ENCODE measurements at regions not wholly inside any gene's neighbourhood (a gene's known extent, or its start where the extent isn't known, plus 50 kb on each side); places are given as distances from the start of the nearest gene placed in this dataset.

DNA sequence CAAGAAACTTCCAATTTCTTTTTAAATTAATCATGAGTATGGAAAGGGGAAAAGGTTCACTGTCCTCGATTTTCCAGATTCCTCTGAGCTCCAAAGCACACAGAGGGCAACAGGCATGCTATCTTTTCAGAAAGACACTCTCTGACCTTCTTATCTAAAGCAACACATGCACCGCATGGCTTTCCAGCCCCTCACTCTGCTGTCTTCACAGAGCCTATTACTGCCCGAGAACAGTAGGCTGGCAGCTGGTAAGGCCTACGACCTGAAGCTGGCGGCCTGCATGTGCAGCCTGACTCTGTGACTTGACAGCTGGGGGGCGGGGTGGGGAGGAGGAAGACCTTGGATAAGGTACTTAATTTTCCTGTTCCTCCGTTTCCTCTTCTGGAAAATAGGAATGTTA, 86.3 kb downstream of the ELOVL4 start (continued):
- TF ChIP-seq, protein P1, sequence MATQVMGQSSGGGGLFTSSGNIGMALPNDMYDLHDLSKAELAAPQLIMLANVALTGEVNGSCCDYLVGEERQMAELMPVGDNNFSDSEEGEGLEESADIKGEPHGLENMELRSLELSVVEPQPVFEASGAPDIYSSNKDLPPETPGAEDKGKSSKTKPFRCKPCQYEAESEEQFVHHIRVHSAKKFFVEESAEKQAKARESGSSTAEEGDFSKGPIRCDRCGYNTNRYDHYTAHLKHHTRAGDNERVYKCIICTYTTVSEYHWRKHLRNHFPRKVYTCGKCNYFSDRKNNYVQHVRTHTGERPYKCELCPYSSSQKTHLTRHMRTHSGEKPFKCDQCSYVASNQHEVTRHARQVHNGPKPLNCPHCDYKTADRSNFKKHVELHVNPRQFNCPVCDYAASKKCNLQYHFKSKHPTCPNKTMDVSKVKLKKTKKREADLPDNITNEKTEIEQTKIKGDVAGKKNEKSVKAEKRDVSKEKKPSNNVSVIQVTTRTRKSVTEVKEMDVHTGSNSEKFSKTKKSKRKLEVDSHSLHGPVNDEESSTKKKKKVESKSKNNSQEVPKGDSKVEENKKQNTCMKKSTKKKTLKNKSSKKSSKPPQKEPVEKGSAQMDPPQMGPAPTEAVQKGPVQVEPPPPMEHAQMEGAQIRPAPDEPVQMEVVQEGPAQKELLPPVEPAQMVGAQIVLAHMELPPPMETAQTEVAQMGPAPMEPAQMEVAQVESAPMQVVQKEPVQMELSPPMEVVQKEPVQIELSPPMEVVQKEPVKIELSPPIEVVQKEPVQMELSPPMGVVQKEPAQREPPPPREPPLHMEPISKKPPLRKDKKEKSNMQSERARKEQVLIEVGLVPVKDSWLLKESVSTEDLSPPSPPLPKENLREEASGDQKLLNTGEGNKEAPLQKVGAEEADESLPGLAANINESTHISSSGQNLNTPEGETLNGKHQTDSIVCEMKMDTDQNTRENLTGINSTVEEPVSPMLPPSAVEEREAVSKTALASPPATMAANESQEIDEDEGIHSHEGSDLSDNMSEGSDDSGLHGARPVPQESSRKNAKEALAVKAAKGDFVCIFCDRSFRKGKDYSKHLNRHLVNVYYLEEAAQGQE (IDR thresholded peaks at IDR 0.05): no peak

DNA sequence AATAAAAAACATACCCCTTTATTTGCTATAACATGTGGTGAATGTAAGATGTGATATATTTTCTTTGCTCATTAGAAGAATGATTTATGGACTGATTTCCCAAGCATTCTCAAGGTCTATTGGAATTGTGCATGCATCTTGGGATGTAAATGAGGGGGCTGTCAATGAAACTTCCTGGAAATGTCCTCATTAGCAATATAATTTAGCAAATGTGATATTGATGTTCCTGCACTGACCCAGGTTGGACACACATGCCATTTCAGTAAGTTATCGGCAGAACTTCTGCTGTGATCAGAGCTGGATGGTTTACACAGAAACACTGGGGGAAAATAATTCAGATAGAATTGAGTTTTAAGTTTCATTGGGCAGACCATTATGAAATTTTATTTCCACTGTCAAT, 99.9 kb downstream of the ELOVL4 start:
- Histone ChIP-seq H3K4me1 (ENCODE audit: control insufficient read depth in 4 of 4, insufficient read depth in 4 of 4, low read length in 3 of 4) (no peaks in the 10 kb centered on the region), H3K9ac (ENCODE audit: low read depth in 1 of 2, low read length in 2 of 2) (no peak overlapping the region), H3K4me3 (ENCODE audit: low read depth in 1 of 3, low read length in 3 of 3) (no peak overlapping the region), H3K27ac (ENCODE audit: low read depth in 1 of 2, low read length in 2 of 2) (no peak overlapping the region), H3K27me3 (ENCODE audit: control insufficient read depth in 4 of 4, insufficient read depth in 4 of 4, low read length in 3 of 4) (no peaks in the 10 kb centered on the region), H3K9me3 (ENCODE audit: control insufficient read depth in 4 of 4, low read length in 3 of 4) (no peaks in the 10 kb centered on the region), H3K36me3 (ENCODE audit: control insufficient read depth in 4 of 4, insufficient read depth in 3 of 4, low read depth in 1 of 4, low read length in 3 of 4) (no peaks in the 10 kb centered on the region)
- WGBS: 100% methylated on average over 1 of the region's 1 CpG
- DNase-seq (ENCODE audit: low spot score): no peak
- TF ChIP-seq FOXA2 (IDR thresholded peaks at IDR 0.05): no peak
- TF ChIP-seq RAD21 (IDR thresholded peaks at IDR 0.05): no peak
- TF ChIP-seq NR2F2 (IDR thresholded peaks at IDR 0.05): no peak
- TF ChIP-seq, protein P2, sequence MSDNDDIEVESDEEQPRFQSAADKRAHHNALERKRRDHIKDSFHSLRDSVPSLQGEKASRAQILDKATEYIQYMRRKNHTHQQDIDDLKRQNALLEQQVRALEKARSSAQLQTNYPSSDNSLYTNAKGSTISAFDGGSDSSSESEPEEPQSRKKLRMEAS (IDR thresholded peaks at IDR 0.05): no peak
- no peak for TF ChIP-seq EGR1 (IDR thresholded peaks at IDR 0.05; ENCODE audit: low read depth in 2 of 2)
- TF ChIP-seq HNF4A (conservative IDR thresholded peaks at IDR 0.05): no peak
- TF ChIP-seq, protein P3, sequence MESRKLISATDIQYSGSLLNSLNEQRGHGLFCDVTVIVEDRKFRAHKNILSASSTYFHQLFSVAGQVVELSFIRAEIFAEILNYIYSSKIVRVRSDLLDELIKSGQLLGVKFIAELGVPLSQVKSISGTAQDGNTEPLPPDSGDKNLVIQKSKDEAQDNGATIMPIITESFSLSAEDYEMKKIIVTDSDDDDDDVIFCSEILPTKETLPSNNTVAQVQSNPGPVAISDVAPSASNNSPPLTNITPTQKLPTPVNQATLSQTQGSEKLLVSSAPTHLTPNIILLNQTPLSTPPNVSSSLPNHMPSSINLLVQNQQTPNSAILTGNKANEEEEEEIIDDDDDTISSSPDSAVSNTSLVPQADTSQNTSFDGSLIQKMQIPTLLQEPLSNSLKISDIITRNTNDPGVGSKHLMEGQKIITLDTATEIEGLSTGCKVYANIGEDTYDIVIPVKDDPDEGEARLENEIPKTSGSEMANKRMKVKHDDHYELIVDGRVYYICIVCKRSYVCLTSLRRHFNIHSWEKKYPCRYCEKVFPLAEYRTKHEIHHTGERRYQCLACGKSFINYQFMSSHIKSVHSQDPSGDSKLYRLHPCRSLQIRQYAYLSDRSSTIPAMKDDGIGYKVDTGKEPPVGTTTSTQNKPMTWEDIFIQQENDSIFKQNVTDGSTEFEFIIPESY (IDR thresholded peaks at IDR 0.05): no peak
- TF ChIP-seq, protein P4, sequence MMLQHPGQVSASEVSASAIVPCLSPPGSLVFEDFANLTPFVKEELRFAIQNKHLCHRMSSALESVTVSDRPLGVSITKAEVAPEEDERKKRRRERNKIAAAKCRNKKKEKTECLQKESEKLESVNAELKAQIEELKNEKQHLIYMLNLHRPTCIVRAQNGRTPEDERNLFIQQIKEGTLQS (IDR thresholded peaks at IDR 0.05): no peak
- no peak for TF ChIP-seq JUND (IDR thresholded peaks at IDR 0.05)
- TF ChIP-seq, protein P5, sequence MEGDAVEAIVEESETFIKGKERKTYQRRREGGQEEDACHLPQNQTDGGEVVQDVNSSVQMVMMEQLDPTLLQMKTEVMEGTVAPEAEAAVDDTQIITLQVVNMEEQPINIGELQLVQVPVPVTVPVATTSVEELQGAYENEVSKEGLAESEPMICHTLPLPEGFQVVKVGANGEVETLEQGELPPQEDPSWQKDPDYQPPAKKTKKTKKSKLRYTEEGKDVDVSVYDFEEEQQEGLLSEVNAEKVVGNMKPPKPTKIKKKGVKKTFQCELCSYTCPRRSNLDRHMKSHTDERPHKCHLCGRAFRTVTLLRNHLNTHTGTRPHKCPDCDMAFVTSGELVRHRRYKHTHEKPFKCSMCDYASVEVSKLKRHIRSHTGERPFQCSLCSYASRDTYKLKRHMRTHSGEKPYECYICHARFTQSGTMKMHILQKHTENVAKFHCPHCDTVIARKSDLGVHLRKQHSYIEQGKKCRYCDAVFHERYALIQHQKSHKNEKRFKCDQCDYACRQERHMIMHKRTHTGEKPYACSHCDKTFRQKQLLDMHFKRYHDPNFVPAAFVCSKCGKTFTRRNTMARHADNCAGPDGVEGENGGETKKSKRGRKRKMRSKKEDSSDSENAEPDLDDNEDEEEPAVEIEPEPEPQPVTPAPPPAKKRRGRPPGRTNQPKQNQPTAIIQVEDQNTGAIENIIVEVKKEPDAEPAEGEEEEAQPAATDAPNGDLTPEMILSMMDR (IDR thresholded peaks at IDR 0.05; ENCODE audit: low read depth, low read length, missing input control): no peak
- TF ChIP-seq RXRA (IDR thresholded peaks at IDR 0.05): no peak
- TF ChIP-seq FOXA1 (IDR thresholded peaks at IDR 0.05): no peak
- TF ChIP-seq TAF1 (conservative IDR thresholded peaks at IDR 0.05): no peak
- TF ChIP-seq SP1 (IDR thresholded peaks at IDR 0.05): no peak
